H9 (cell line): ENCODE measurements at regions not wholly inside any gene's neighbourhood (a gene's known extent, or its start where the extent isn't known, plus 50 kb on each side); places are given as distances from the start of the nearest gene placed in this dataset.
"Not testable (repeated sequence)": the region's sequence is repeated elsewhere in the genome, so short reads cannot be mapped to it uniquely, and the experiment has no call there.

Experiments
- DNase-seq: peaks from one replicate; pipeline ENCODE4 v3.0.0-alpha.2; 2017
- H2AFZ ChIP-seq: one replicate; pipeline ENCODE4 v1.6.1; 2013; ENCODE audit warnings: mild to moderate bottlenecking, low read length, control low read depth, moderate library complexity
- H2AK5ac ChIP-seq: 2 replicates; pipeline ENCODE4 v1.6.1; 2013; ENCODE audit warnings: low read length, control low read depth, mixed read lengths; ENCODE audit not compliant: insufficient read length
- H2BK120ac ChIP-seq: one replicate; pipeline ENCODE4 v1.6.1; 2013; ENCODE audit warnings: low read depth, mild to moderate bottlenecking, low read length, control low read depth, inconsistent platforms; ENCODE audit not compliant: poor library complexity, severe bottlenecking
- H2BK12ac ChIP-seq: 2 replicates; pipeline ENCODE4 v1.6.1; 2013; ENCODE audit warnings: low read length, control low read depth, mixed read lengths, low read depth; ENCODE audit not compliant: insufficient read length
- H2BK15ac ChIP-seq: 2 replicates; pipeline ENCODE4 v1.6.1; 2013; ENCODE audit warnings: low read depth, low read length, control low read depth
- H2BK20ac ChIP-seq: one replicate; pipeline ENCODE4 v1.6.1; 2013; ENCODE audit warnings: low read depth, mild to moderate bottlenecking, low read length, control low read depth, inconsistent platforms; ENCODE audit not compliant: poor library complexity, severe bottlenecking
- H2BK5ac ChIP-seq: 2 replicates; pipeline ENCODE4 v1.6.1; 2013; ENCODE audit warnings: low read length, control low read depth, mixed read lengths; ENCODE audit not compliant: insufficient read length
- H3K14ac ChIP-seq: 2 replicates; pipeline ENCODE4 v1.6.1; 2013; ENCODE audit warnings: low read length, control low read depth; ENCODE audit not compliant: insufficient read depth
- H3K18ac ChIP-seq: 2 replicates; pipeline ENCODE4 v1.6.1; 2013; ENCODE audit warnings: low read depth, mild to moderate bottlenecking, mixed read lengths, low read length, control low read depth; ENCODE audit not compliant: insufficient read length
- H3K23ac ChIP-seq: 2 replicates; pipeline ENCODE4 v1.6.1; 2013; ENCODE audit warnings: low read length, control low read depth, mixed read lengths, low read depth; ENCODE audit not compliant: insufficient read length
- H3K23me2 ChIP-seq: 2 replicates; pipeline ENCODE4 v1.6.1; 2013; ENCODE audit warnings: low read depth, mild to moderate bottlenecking, mixed read lengths, low read length, control low read depth; ENCODE audit not compliant: insufficient read length, poor library complexity, severe bottlenecking
- H3K27ac ChIP-seq: 2 replicates; pipeline ENCODE4 v1.5.1; 2013; ENCODE audit warnings: low read length, control low read depth, mixed read lengths, low read depth; ENCODE audit not compliant: insufficient read length
- H3K27me3 ChIP-seq: 2 replicates; pipeline ENCODE4 v1.6.1; 2013; ENCODE audit warnings: low read length, control low read depth, inconsistent platforms; ENCODE audit not compliant: insufficient read depth
- H3K4ac ChIP-seq: 2 replicates; pipeline ENCODE4 v1.6.1; 2013; ENCODE audit warnings: low read depth, mild to moderate bottlenecking, control low read depth, inconsistent platforms, low read length, moderate library complexity
- H3K4me1 ChIP-seq: 2 replicates; pipeline ENCODE4 v1.6.1; 2013; ENCODE audit warnings: low read length, control low read depth, inconsistent platforms; ENCODE audit not compliant: insufficient read depth
- H3K4me2 ChIP-seq: 2 replicates; pipeline ENCODE4 v1.6.1; 2013; ENCODE audit warnings: low read length, control low read depth, mixed read lengths; ENCODE audit not compliant: insufficient read length, insufficient read depth
- H3K56ac ChIP-seq: 2 replicates; pipeline ENCODE4 v1.6.1; 2013; ENCODE audit warnings: low read depth, mild to moderate bottlenecking, mixed read lengths, low read length, control low read depth; ENCODE audit not compliant: insufficient read length
- H3K79me1 ChIP-seq: 2 replicates; pipeline ENCODE4 v1.6.1; 2013; ENCODE audit warnings: low read depth, mild to moderate bottlenecking, moderate library complexity, low read length, control low read depth, inconsistent platforms; ENCODE audit not compliant: insufficient read depth, poor library complexity, severe bottlenecking
- H3K79me2 ChIP-seq: 2 replicates; pipeline ENCODE4 v1.6.1; 2013; ENCODE audit warnings: low read length, control low read depth, inconsistent platforms; ENCODE audit not compliant: insufficient read depth
- H3K9ac ChIP-seq: 2 replicates; pipeline ENCODE4 v1.6.1; 2013; ENCODE audit warnings: low read length, control low read depth, mixed read lengths; ENCODE audit not compliant: insufficient read length; ENCODE audit errors: extremely low read depth
- H3K9me3 ChIP-seq: one replicate; pipeline ENCODE4 v1.6.1; 2013; ENCODE audit warnings: low read depth, low read length, inconsistent platforms; ENCODE audit not compliant: control insufficient read depth
- H3T11ph ChIP-seq: one replicate; pipeline ENCODE4 v1.6.1; 2013; ENCODE audit warnings: mild to moderate bottlenecking, low read length, control low read depth, inconsistent platforms
- H4K20me1 ChIP-seq: one replicate; pipeline ENCODE4 v1.6.1; 2013; ENCODE audit not compliant: control insufficient read depth, insufficient read length, insufficient read depth
- H4K5ac ChIP-seq: 2 replicates; pipeline ENCODE4 v1.6.1; 2013; ENCODE audit warnings: low read depth, mild to moderate bottlenecking, mixed read lengths, low read length, control low read depth; ENCODE audit not compliant: insufficient read length
- H4K8ac ChIP-seq: replicated peaks from 2 replicates; pipeline ENCODE4 v1.6.1; 2013; ENCODE audit warnings: low read length, control low read depth, mixed read lengths, low read depth; ENCODE audit not compliant: insufficient read length
- H4K91ac ChIP-seq: 2 replicates; pipeline ENCODE4 v1.6.1; 2013; ENCODE audit warnings: low read depth, mild to moderate bottlenecking, moderate library complexity, mixed read lengths, low read length, control low read depth; ENCODE audit not compliant: insufficient read length
- H3K27ac Mint-ChIP-seq, 3 experiments: 2 replicates in 2 of 3; 3 replicates in 1 of 3; pipeline ENCODE4 v1.8.0; 2020 to 2021; ENCODE audit warnings: mixed read lengths in 3 of 3, mild to moderate bottlenecking in 1 of 3, moderate library complexity in 1 of 3
- H3K27me3 Mint-ChIP-seq: 2 replicates; pipeline ENCODE4 v1.8.0; 2021; ENCODE audit warnings: low read depth, mild to moderate bottlenecking, moderate library complexity, mixed read lengths
- H3K36me3 Mint-ChIP-seq, 3 experiments: 2 replicates in 2 of 3; 3 replicates in 1 of 3; pipeline ENCODE4 v1.8.0; 2020 to 2021; ENCODE audit warnings: low read depth in 3 of 3, mixed read lengths in 3 of 3; ENCODE audit not compliant: insufficient read depth in 1 of 3
- H3K4me1 Mint-ChIP-seq, 2 experiments: 2 replicates each; pipeline ENCODE4 v1.8.0; 2020; ENCODE audit warnings: mixed read lengths in 2 of 2
- H3K4me3 Mint-ChIP-seq, 2 experiments: 2 replicates in 1 of 2; 3 replicates in 1 of 2; pipeline ENCODE4 v1.8.0; 2020 to 2021; ENCODE audit warnings: mild to moderate bottlenecking in 2 of 2, mixed read lengths in 2 of 2, moderate library complexity in 1 of 2
- H3K9me3 Mint-ChIP-seq, 2 experiments: 2 replicates in 1 of 2; 3 replicates in 1 of 2; pipeline ENCODE4 v1.8.0; 2020; ENCODE audit warnings: mild to moderate bottlenecking in 2 of 2, mixed read lengths in 2 of 2, moderate library complexity in 1 of 2
- WGBS: extraction: QIAGEN DNeasy Blood & Tissue Kit; methylation state at CpG from one replicate; pipeline ENCODE4 v1.1.7; 2013; ENCODE audit warnings: missing lambda C conversion rate, low lambda C conversion rate, mixed read lengths; ENCODE audit not compliant: insufficient read length; ENCODE audit errors: extremely low coverage; 5-methylcytosine and 5-hydroxymethylcytosine counted together
- TF ChIP-seq, protein P1 (sequence below): fragments of 200-600 bp; sonication (generic); conservative IDR thresholded peaks from 3 replicates; pipeline ENCODE4 v1.8.0; 2021; ENCODE audit warnings: antibody characterized with exemption, mild to moderate bottlenecking

DNA sequence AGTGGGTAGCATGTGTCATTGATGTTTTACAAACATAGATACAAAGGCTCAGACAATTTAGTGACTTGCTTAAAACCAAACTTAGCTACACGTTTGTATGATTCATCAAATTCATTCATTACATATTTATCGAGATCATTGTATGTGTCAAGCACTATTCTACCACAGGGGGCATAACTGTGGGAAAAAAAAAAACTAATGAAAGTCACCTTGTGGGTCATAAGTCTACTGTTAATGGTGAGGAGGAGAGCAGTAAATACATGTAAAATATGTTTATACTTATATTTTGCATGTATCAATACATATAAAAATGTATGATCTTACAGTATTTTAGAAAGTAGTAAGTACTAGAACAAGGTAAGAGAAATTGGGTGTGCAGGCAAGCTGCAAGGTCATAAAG, 933.8 kb downstream of the IPMK start:
- no peak overlapping the region for H3K18ac ChIP-seq
- H2AFZ ChIP-seq, result no peak overlapping the region
- no peaks in the 10 kb centered on the region for H3K36me3 Mint-ChIP-seq
- no peaks in the 10 kb centered on the region for H3K4me1 ChIP-seq
- H2BK15ac ChIP-seq, result no peak overlapping the region
- H3K79me1 ChIP-seq, result no peaks in the 10 kb centered on the region
- no CpG with 5 or more reads among the region's 2 CpGs for WGBS
- no peaks in the 10 kb centered on the region for H3K27me3 Mint-ChIP-seq
- H3K27ac Mint-ChIP-seq, result no peak overlapping the region
- no peak overlapping the region for H3K23ac ChIP-seq
- no peak overlapping the region for H3K4me2 ChIP-seq
- H2BK120ac ChIP-seq, result no peak overlapping the region
- no peak overlapping the region for H3K14ac ChIP-seq
- H2BK5ac ChIP-seq, result no peak overlapping the region
- H3K9me3 ChIP-seq, result no peaks in the 10 kb centered on the region
- no peak overlapping the region for H3K27ac ChIP-seq
- no peak overlapping the region for H2AK5ac ChIP-seq
- H3K9ac ChIP-seq, result no peak overlapping the region
- H3K4me1 Mint-ChIP-seq, result no peaks in the 10 kb centered on the region
- no peaks in the 10 kb centered on the region for H3K79me2 ChIP-seq
- TF ChIP-seq, protein P1, sequence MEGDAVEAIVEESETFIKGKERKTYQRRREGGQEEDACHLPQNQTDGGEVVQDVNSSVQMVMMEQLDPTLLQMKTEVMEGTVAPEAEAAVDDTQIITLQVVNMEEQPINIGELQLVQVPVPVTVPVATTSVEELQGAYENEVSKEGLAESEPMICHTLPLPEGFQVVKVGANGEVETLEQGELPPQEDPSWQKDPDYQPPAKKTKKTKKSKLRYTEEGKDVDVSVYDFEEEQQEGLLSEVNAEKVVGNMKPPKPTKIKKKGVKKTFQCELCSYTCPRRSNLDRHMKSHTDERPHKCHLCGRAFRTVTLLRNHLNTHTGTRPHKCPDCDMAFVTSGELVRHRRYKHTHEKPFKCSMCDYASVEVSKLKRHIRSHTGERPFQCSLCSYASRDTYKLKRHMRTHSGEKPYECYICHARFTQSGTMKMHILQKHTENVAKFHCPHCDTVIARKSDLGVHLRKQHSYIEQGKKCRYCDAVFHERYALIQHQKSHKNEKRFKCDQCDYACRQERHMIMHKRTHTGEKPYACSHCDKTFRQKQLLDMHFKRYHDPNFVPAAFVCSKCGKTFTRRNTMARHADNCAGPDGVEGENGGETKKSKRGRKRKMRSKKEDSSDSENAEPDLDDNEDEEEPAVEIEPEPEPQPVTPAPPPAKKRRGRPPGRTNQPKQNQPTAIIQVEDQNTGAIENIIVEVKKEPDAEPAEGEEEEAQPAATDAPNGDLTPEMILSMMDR, result peak; percentile 34; the same call in 1 of the 3 replicates
- H3K27me3 ChIP-seq, result no peaks in the 10 kb centered on the region
- no peaks in the 10 kb centered on the region; a peak in 1 of 5 replicates for H3K9me3 Mint-ChIP-seq
- H4K20me1 ChIP-seq, result no peaks in the 10 kb centered on the region
- H2BK12ac ChIP-seq, result no peak overlapping the region
- no peak overlapping the region for H4K5ac ChIP-seq
- H3K4ac ChIP-seq, result no peak overlapping the region
- no peak overlapping the region for H2BK20ac ChIP-seq
- H4K91ac ChIP-seq, result no peak overlapping the region
- H3K56ac ChIP-seq, result no peak overlapping the region
- no peaks in the 10 kb centered on the region for H3K23me2 ChIP-seq
- H3K4me3 Mint-ChIP-seq, result no peak overlapping the region
- H4K8ac ChIP-seq, result no peak overlapping the region
- DNase-seq, result no peak
- H3T11ph ChIP-seq, result no peak overlapping the region

DNA sequence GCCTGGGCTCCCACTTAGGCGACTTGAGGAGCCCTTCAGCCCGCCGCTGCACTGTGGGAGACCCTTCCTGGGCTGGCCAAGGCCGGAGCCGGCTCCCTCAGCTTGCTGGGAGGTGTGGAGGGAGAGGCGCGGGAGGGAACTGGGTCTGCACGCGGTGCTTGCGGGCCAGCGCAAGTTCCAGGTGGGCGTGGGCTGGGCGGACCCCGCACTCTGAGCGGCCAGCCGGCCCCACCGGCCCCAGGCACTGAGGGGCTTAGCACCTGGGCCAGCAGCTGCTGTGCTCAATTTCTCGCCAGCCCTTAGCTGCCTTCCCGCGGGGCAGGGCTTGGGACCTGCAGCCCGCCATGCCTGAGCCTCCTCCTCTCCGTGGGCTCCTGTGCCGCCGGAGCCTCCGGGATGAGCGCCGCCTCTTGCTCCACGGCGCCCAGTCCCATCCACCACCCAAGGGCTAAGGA, 946.3 kb downstream of the IPMK start:
- not testable (repeated sequence) for H4K91ac ChIP-seq, H2BK5ac ChIP-seq, H3K4ac ChIP-seq, H3K14ac ChIP-seq, H3K23me2 ChIP-seq, H3K27ac Mint-ChIP-seq, H4K8ac ChIP-seq, H3K27ac ChIP-seq, H3K79me2 ChIP-seq, H2BK120ac ChIP-seq, H3K27me3 ChIP-seq, H3K4me1 ChIP-seq, H3K23ac ChIP-seq, H4K5ac ChIP-seq, H3K9me3 ChIP-seq, H4K20me1 ChIP-seq, H3K4me1 Mint-ChIP-seq, H3K18ac ChIP-seq, H2AK5ac ChIP-seq, H2AFZ ChIP-seq, H3K4me3 Mint-ChIP-seq, H3K4me2 ChIP-seq, H3T11ph ChIP-seq, H3K56ac ChIP-seq, H3K9ac ChIP-seq, DNase-seq, H3K9me3 Mint-ChIP-seq, H2BK15ac ChIP-seq, H2BK20ac ChIP-seq, H3K36me3 Mint-ChIP-seq, H3K79me1 ChIP-seq, H3K27me3 Mint-ChIP-seq, H2BK12ac ChIP-seq
- WGBS, result no CpG with 5 or more reads among the region's 29 CpGs
